Panc1 (cell line): ENCODE measurements at regions not wholly inside any gene's neighbourhood (a gene's known extent, or its start where the extent isn't known, plus 50 kb on each side); places are given as distances from the start of the nearest gene placed in this dataset.

ENCODE experiments used
- ATAC-seq: fragments of 200-7000 bp; cut with Tn5 transposase; 2 replicates; pipeline ENCODE4 v1.9.1; 2020; ENCODE audit warnings: mild to moderate bottlenecking, moderate library complexity
- BruUV-seq: library from RNA; stranded (reverse); fragments of 400-500 nt; replicated peaks from 2 replicates; lab custom pipeline; 2021; lab: Mats Ljungman, UMichigan
- CTCF ChIA-PET: fragments of 300-600 bp; sonication (Branson Sonifier 250); formaldehyde crosslinking; loops from one replicate; lab custom pipeline; 2022; ENCODE audit warnings: antibody characterized with exemption; lab: Charles Lee
- POLR2A ChIA-PET: fragments of 300-600 bp; sonication (Branson Sonifier 250); formaldehyde crosslinking; loops from one replicate; lab custom pipeline; 2022; ENCODE audit warnings: antibody characterized with exemption; lab: Charles Lee
- DNase-seq: peaks from one replicate; pipeline ENCODE4 v3.0.0-alpha.2; 2010; ENCODE audit warnings: low read depth, low spot score
- H3K27ac ChIP-seq: 2 replicates; pipeline ENCODE4 v1.5.1; 2011; ENCODE audit warnings: mild to moderate bottlenecking, low read length, inconsistent platforms
- H3K27me3 ChIP-seq: fragments of 200-500 bp; sonication (Bioruptor generic); 2 replicates; pipeline ENCODE4 v1.6.0; 2014; ENCODE audit warnings: low read length, inconsistent platforms; ENCODE audit not compliant: control insufficient read depth, insufficient read depth
- H3K36me3 ChIP-seq: fragments of 200-500 bp; sonication (Bioruptor generic); 2 replicates; pipeline ENCODE4 v1.5.1; 2014; ENCODE audit warnings: inconsistent platforms, mild to moderate bottlenecking, low read length, moderate library complexity; ENCODE audit not compliant: control insufficient read depth, insufficient read depth
- H3K4me1 ChIP-seq: 2 replicates; pipeline ENCODE4 v1.5.1; 2011; ENCODE audit warnings: inconsistent platforms, mild to moderate bottlenecking, low read length, moderate library complexity; ENCODE audit not compliant: control insufficient read depth, insufficient read depth
- H3K4me3 ChIP-seq, 2 experiments: 2 replicates each; pipeline ENCODE4 v1.5.1; 2011 to 2012; ENCODE audit warnings: low read depth in 2 of 2, low read length in 2 of 2, mild to moderate bottlenecking in 2 of 2, inconsistent platforms in 1 of 2, moderate library complexity in 1 of 2
- H3K9me3 ChIP-seq: fragments of 200-500 bp; sonication (Bioruptor generic); 2 replicates; pipeline ENCODE4 v1.5.1; 2014; ENCODE audit warnings: low read depth, mild to moderate bottlenecking, inconsistent platforms, low read length, moderate library complexity; ENCODE audit not compliant: control insufficient read depth, insufficient read depth
- POLR2AphosphoS5 ChIP-seq: IDR thresholded peaks from 2 replicates; pipeline ENCODE4 v1.6.1; 2012; ENCODE audit warnings: mild to moderate bottlenecking, low read depth, low read length, moderate library complexity
- REST ChIP-seq, 2 experiments: IDR thresholded peaks; 2 replicates each; pipeline ENCODE4 v1.6.1; 2011 to 2012; ENCODE audit warnings: low read depth in 2 of 2, control low read depth in 1 of 2, low read length in 1 of 2, mild to moderate bottlenecking in 1 of 2, moderate library complexity in 1 of 2; ENCODE audit not compliant: insufficient read depth in 1 of 2
- SIN3A ChIP-seq: IDR thresholded peaks from 2 replicates; pipeline ENCODE4 v1.6.1; 2012; ENCODE audit warnings: low read depth, mild to moderate bottlenecking, low read length, moderate library complexity, borderline replicate concordance; ENCODE audit not compliant: insufficient read depth
- TCF7L2 ChIP-seq: IDR thresholded peaks from 2 replicates; pipeline ENCODE4 v1.6.1; 2011; ENCODE audit warnings: mild to moderate bottlenecking, low read depth, low read length, inconsistent platforms
- in situ Hi-C: cut with HindIII; loops from 2 replicates; pipeline ENCODE4 v1.10.0; 2016; ENCODE audit warnings: low sequenced_read_pairs, low pct_unique_long_range_greater_than_20kb
- intact Hi-C: fragments of 100-400 bp; cut with micrococcal nuclease; formaldehyde crosslinking; loops from one replicate; pipeline ENCODE4 v1.10.0; 2022; ENCODE audit not compliant: unreplicated experiment
- TF ChIP-seq, protein P1 (sequence below): fragments of 450-650 bp; IDR thresholded peaks from 2 replicates; pipeline ENCODE4 v1.5.1; 2017; ENCODE audit warnings: mild to moderate bottlenecking

- DNase-seq (no peak), ATAC-seq (no peak)
- intact Hi-C loops (no loop called here), in situ Hi-C loops (no loop called here)
- H3K36me3 ChIP-seq, result no peaks in the 10 kb centered on the region
- no peak for TF ChIP-seq REST (IDR thresholded peaks at IDR 0.05; ENCODE audit: insufficient read depth in 1 of 2, low read depth in 2 of 2, low read length in 1 of 2)
- TF ChIP-seq POLR2AphosphoS5, result no peak
- TF ChIP-seq, protein P1, sequence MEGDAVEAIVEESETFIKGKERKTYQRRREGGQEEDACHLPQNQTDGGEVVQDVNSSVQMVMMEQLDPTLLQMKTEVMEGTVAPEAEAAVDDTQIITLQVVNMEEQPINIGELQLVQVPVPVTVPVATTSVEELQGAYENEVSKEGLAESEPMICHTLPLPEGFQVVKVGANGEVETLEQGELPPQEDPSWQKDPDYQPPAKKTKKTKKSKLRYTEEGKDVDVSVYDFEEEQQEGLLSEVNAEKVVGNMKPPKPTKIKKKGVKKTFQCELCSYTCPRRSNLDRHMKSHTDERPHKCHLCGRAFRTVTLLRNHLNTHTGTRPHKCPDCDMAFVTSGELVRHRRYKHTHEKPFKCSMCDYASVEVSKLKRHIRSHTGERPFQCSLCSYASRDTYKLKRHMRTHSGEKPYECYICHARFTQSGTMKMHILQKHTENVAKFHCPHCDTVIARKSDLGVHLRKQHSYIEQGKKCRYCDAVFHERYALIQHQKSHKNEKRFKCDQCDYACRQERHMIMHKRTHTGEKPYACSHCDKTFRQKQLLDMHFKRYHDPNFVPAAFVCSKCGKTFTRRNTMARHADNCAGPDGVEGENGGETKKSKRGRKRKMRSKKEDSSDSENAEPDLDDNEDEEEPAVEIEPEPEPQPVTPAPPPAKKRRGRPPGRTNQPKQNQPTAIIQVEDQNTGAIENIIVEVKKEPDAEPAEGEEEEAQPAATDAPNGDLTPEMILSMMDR, result no peak
- TF ChIP-seq TCF7L2, result no peak
- no peak for TF ChIP-seq SIN3A
- no peaks in the 10 kb centered on the region for H3K4me1 ChIP-seq
- H3K4me3 ChIP-seq, result no peak overlapping the region
- H3K9me3 ChIP-seq, result no peaks in the 10 kb centered on the region
- ChIA-PET POLR2A (no interaction called here), CTCF (no interaction called here)
- H3K27me3 ChIP-seq, result no peaks in the 10 kb centered on the region
- H3K27ac ChIP-seq, result no peak overlapping the region
- BruUV-seq, result no TSS peak
These were observed 416.6 kb downstream of the DHX35 start for GRCh38 chr20:39378776-39379175.

DNA sequence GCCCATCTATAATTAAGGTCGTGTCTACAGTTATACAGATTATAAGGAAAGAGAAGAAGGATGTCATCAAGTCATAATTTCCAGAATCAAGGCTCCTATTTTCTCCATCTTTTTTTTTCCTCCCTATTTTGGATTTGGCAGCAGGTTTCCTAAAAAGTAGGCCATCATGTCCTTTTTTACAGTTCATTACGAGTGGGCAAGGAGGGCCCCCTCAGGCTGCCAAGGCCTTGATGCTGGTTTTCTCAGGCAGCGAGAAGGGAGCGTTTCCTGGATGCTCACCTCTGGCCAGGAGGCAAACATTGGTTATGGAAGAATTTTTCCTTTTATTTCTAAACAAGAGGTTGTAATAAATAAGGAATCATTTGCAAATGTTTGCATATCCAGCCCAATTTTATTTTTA lies 414.6 kb downstream of the DHX35 start:
- in situ Hi-C loops, result no loop called here
- POLR2A ChIA-PET, result no interaction called here
- no TSS peak for BruUV-seq

More for the DNA sequence above, 414.6 kb downstream of the DHX35 start:
- H3K27me3 ChIP-seq, result no peaks in the 10 kb centered on the region
- ATAC-seq (no peak), DNase-seq (no peak)
- TF ChIP-seq SIN3A, result no peak
- TF ChIP-seq REST (IDR thresholded peaks at IDR 0.05; ENCODE audit: insufficient read depth in 1 of 2, low read depth in 2 of 2, low read length in 1 of 2), result no peak
- TF ChIP-seq TCF7L2, result no peak
- TF ChIP-seq, protein P1, result no peak
- no peak for TF ChIP-seq POLR2AphosphoS5
- H3K36me3 ChIP-seq, result no peaks in the 10 kb centered on the region
- intact Hi-C loops, result no loop called here
- no peak overlapping the region for H3K4me3 ChIP-seq
- no peak overlapping the region for H3K27ac ChIP-seq
- CTCF ChIA-PET, result no interaction called here
- no peaks in the 10 kb centered on the region for H3K4me1 ChIP-seq
- H3K9me3 ChIP-seq, result no peaks in the 10 kb centered on the region
